HCT116 (cell line): ENCODE measurements at regions not wholly inside any gene's neighbourhood (a gene's known extent, or its start where the extent isn't known, plus 50 kb on each side); places are given as distances from the start of the nearest gene placed in this dataset.

Source experiments
- ATAC-seq: fragments of 200-7000 bp; cut with Tn5 transposase; 2 replicates; pipeline ENCODE4 v1.9.1; 2020; ENCODE audit warnings: mild to moderate bottlenecking, moderate library complexity
- BruUV-seq: library from RNA; stranded (reverse); fragments of 400-500 nt; replicated peaks from 2 replicates; lab custom pipeline; 2021; lab: Mats Ljungman, UMichigan
- CTCF ChIA-PET: fragments of 300-600 bp; sonication (Branson Sonifier 250); formaldehyde crosslinking; loops from one replicate; lab custom pipeline; 2021; ENCODE audit warnings: antibody characterized with exemption; lab: Charles Lee
- POLR2A ChIA-PET: fragments of 300-600, 350-600 bp; sonication (Branson Sonifier 250); formaldehyde crosslinking; loops from one replicate; lab custom pipeline; 2021; ENCODE audit warnings: antibody characterized with exemption; lab: Charles Lee
- RAD21 ChIA-PET, 2 experiments: fragments of 300-600 bp; sonication (Branson Sonifier 250); formaldehyde crosslinking; loops; one replicate each; lab custom pipeline; 2023; ENCODE audit warnings: low total read pairs in 2 of 2; ENCODE audit not compliant: uncharacterized antibody in 2 of 2, unreplicated experiment in 2 of 2, low non-redundant PET in 1 of 2; lab: Charles Lee
- DNase-seq: peaks from one replicate; pipeline ENCODE4 v3.0.0-alpha.2; 2010; ENCODE audit warnings: low read depth, low spot score
- H2AFZ ChIP-seq: fragments of 200-600 bp; shearing (Covaris generic), sonication (generic); 2 replicates; pipeline ENCODE4 v1.6.1; 2017; ENCODE audit warnings: low read depth, mixed run types, mixed read lengths, antibody characterized with exemption, low read length; ENCODE audit not compliant: poor library complexity, severe bottlenecking
- H3K27ac ChIP-seq: 2 replicates; pipeline ENCODE4 v1.5.1; 2012; ENCODE audit warnings: low read depth, low read length
- H3K27me3 ChIP-seq: fragments of 200-600 bp; sonication (generic); 2 replicates; pipeline ENCODE4 v1.6.1; 2016; ENCODE audit warnings: mixed run types, low read length, mixed read lengths; ENCODE audit not compliant: insufficient read depth
- H3K36me3 ChIP-seq, 2 experiments: fragments of 200-500 bp in 1 of 2; fragments of 200-600 bp in 1 of 2; sonication (Bioruptor generic) in 1 of 2; sonication (generic) in 1 of 2; 2 replicates each; pipeline versions ENCODE4 v1.5.1 to v1.6.1; 2014 to 2016; ENCODE audit warnings: low read length in 2 of 2, inconsistent platforms in 1 of 2, mixed read lengths in 1 of 2, mixed run types in 1 of 2; ENCODE audit not compliant: insufficient read depth in 2 of 2, control insufficient read depth in 1 of 2
- H3K4me1 ChIP-seq, 2 experiments: fragments of 200-600 bp in 1 of 2; sonication (generic) in 1 of 2; 2 replicates each; pipeline versions ENCODE4 v1.5.1 to v1.6.1; 2012 to 2017; ENCODE audit warnings: low read length in 2 of 2, inconsistent platforms in 1 of 2, mild to moderate bottlenecking in 1 of 2, mixed read lengths in 1 of 2, mixed run types in 1 of 2, moderate library complexity in 1 of 2; ENCODE audit not compliant: insufficient read depth in 2 of 2, control insufficient read depth in 1 of 2
- H3K4me2 ChIP-seq: fragments of 200-600 bp; sonication (generic); 2 replicates; pipeline ENCODE4 v1.6.1; 2017; ENCODE audit warnings: mixed run types, low read length, mixed read lengths
- H3K4me3 ChIP-seq, 2 experiments: fragments of 200-600 bp in 1 of 2; sonication (generic) in 1 of 2; replicated peaks in 1 of 2; 2 replicates each; pipeline ENCODE4 v1.5.1; 2011 to 2016; ENCODE audit warnings: low read length in 2 of 2, control low read depth in 1 of 2, low read depth in 1 of 2, mild to moderate bottlenecking in 1 of 2, mixed read lengths in 1 of 2, mixed run types in 1 of 2
- H3K79me2 ChIP-seq: fragments of 200-600 bp; sonication (generic); 2 replicates; pipeline ENCODE4 v1.6.1; 2017; ENCODE audit warnings: mild to moderate bottlenecking, mixed run types, low read length, moderate library complexity, mixed read lengths; ENCODE audit not compliant: insufficient read depth
- H3K9ac ChIP-seq: fragments of 200-600 bp; sonication (generic); 2 replicates; pipeline ENCODE4 v1.6.1; 2016; ENCODE audit warnings: low read length, mixed read lengths
- H3K9me2 ChIP-seq: fragments of 200-600 bp; sonication (generic), shearing (Covaris generic); 2 replicates; pipeline ENCODE4 v1.6.1; 2017; ENCODE audit warnings: mixed run types, mild to moderate bottlenecking, moderate library complexity; ENCODE audit not compliant: insufficient read depth
- H3K9me3 ChIP-seq, 2 experiments: fragments of 200-500 bp in 1 of 2; fragments of 200-600 bp in 1 of 2; sonication (Bioruptor generic) in 1 of 2; sonication (generic) in 1 of 2; 2 replicates each; pipeline ENCODE4 v1.6.1; 2014 to 2017; ENCODE audit warnings: low read length in 2 of 2, mixed read lengths in 2 of 2, inconsistent platforms in 1 of 2, low read depth in 1 of 2, mild to moderate bottlenecking in 1 of 2, mixed run types in 1 of 2, moderate library complexity in 1 of 2; ENCODE audit not compliant: control insufficient read depth in 1 of 2, insufficient read depth in 1 of 2
- H4K20me1 ChIP-seq: fragments of 200-600 bp; sonication (generic), shearing (Covaris generic); 2 replicates; pipeline ENCODE4 v1.6.1; 2017; ENCODE audit warnings: mixed run types, mild to moderate bottlenecking, moderate library complexity; ENCODE audit not compliant: insufficient read depth
- EGR1 ChIP-seq: IDR thresholded peaks from 2 replicates; pipeline ENCODE4 v1.6.1; 2012; ENCODE audit warnings: low read depth
- ELF1 ChIP-seq: IDR thresholded peaks from 2 replicates; pipeline ENCODE4 v1.6.1; 2012; ENCODE audit warnings: low read depth, borderline replicate concordance
- EZH2phosphoT487 ChIP-seq: fragments of 200-600 bp; IDR thresholded peaks from 2 replicates; pipeline ENCODE4 v1.6.1; 2018; ENCODE audit warnings: antibody characterized with exemption, borderline replicate concordance
- SRF ChIP-seq: IDR thresholded peaks from 2 replicates; pipeline ENCODE4 v1.6.1; 2012; ENCODE audit warnings: low read depth
- ZFX ChIP-seq: fragments of 450-650 bp; IDR thresholded peaks from 2 replicates; pipeline ENCODE4 v1.6.1; 2017
- intact Hi-C: fragments of 100-400 bp; cut with micrococcal nuclease; formaldehyde crosslinking; loops from 2 replicates; pipeline ENCODE4 v1.10.0; 2022
- TF ChIP-seq, protein P1 (sequence below): IDR thresholded peaks from 2 replicates; pipeline ENCODE4 v1.6.1; 2012
- TF ChIP-seq, protein P2 (sequence below): IDR thresholded peaks from 2 replicates; pipeline ENCODE4 v1.6.1; 2012; ENCODE audit warnings: low read depth

DNA sequence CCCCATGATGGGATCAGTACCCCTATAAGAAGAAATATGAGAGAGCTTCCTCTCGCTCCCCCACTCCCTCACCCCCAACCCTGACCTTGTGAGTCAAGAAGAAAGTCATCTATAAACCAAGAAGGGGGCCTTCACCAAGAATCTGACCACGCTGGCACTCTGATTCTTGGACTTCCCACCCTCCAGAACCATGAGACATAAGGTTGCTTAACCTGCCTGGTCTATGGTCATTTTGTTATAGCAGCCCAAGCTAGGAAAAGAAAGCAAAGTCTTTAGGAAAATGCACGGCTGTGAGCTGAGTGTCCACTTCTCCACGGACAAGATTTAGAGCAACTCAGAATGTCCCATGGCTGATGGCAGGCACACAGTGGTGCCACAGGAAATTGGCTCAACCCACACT, 333.5 kb downstream of the SOX9 start:
- TF ChIP-seq, protein P1, sequence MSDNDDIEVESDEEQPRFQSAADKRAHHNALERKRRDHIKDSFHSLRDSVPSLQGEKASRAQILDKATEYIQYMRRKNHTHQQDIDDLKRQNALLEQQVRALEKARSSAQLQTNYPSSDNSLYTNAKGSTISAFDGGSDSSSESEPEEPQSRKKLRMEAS: no peak
- TF ChIP-seq, protein P2, sequence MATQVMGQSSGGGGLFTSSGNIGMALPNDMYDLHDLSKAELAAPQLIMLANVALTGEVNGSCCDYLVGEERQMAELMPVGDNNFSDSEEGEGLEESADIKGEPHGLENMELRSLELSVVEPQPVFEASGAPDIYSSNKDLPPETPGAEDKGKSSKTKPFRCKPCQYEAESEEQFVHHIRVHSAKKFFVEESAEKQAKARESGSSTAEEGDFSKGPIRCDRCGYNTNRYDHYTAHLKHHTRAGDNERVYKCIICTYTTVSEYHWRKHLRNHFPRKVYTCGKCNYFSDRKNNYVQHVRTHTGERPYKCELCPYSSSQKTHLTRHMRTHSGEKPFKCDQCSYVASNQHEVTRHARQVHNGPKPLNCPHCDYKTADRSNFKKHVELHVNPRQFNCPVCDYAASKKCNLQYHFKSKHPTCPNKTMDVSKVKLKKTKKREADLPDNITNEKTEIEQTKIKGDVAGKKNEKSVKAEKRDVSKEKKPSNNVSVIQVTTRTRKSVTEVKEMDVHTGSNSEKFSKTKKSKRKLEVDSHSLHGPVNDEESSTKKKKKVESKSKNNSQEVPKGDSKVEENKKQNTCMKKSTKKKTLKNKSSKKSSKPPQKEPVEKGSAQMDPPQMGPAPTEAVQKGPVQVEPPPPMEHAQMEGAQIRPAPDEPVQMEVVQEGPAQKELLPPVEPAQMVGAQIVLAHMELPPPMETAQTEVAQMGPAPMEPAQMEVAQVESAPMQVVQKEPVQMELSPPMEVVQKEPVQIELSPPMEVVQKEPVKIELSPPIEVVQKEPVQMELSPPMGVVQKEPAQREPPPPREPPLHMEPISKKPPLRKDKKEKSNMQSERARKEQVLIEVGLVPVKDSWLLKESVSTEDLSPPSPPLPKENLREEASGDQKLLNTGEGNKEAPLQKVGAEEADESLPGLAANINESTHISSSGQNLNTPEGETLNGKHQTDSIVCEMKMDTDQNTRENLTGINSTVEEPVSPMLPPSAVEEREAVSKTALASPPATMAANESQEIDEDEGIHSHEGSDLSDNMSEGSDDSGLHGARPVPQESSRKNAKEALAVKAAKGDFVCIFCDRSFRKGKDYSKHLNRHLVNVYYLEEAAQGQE: no peak
- TF ChIP-seq ZFX: no peak
- TF ChIP-seq EGR1: no peak
- TF ChIP-seq EZH2phosphoT487: no peak
- no peak for TF ChIP-seq SRF
- no peak for TF ChIP-seq ELF1
- POLR2A ChIA-PET: no interaction called here
- CTCF ChIA-PET: no interaction called here
- no peaks in the 10 kb centered on the region for H3K36me3 ChIP-seq
- no peak for ATAC-seq
- peaks cover 81% of the 10 kb centered on the region for H3K79me2 ChIP-seq
- no peak overlapping the region for H2AFZ ChIP-seq
- no peaks in the 10 kb centered on the region for H3K9me2 ChIP-seq
- no peaks in the 10 kb centered on the region for H3K27me3 ChIP-seq
- H3K9ac ChIP-seq: no peak overlapping the region
- BruUV-seq: no TSS peak
- H3K27ac ChIP-seq: no peak overlapping the region
- RAD21 ChIA-PET: no interaction called here
- H4K20me1 ChIP-seq: 0 out of 2 replicates have a peak, but pooled peaks cover 5% of the 10 kb centered on the region
- no peak overlapping the region for H3K4me3 ChIP-seq
- no peak for DNase-seq
- H3K4me2 ChIP-seq: no peak overlapping the region
- H3K4me1 ChIP-seq: peaks cover 49 to 59% of the 10 kb centered on the region in 2 experiments
- intact Hi-C loops: no loop called here
- H3K9me3 ChIP-seq: peaks cover 0 to 4% of the 10 kb centered on the region in 2 experiments; a peak in 1 of 4 replicates
